DMS 273 (cell line): ENCODE measurements at regions not wholly inside any gene's neighbourhood (a gene's known extent, or its start where the extent isn't known, plus 50 kb on each side); places are given as distances from the start of the nearest gene placed in this dataset.

ENCODE experiments used
- DNase-seq: peaks from one replicate; lab custom pipeline; 2025; ENCODE audit not compliant: unreplicated experiment; lab: John Stamatoyannopoulos, UW

GRCh38 chr6:51513891-51514747 lies 573.3 kb downstream of the PKHD1 start:
- no peak for DNase-seq

- no peak for DNase-seq
Observed at GRCh38 chr6:51514748-51515402, 572.5 kb downstream of the PKHD1 start.

- DNase-seq: no peak
Observed at GRCh38 chr6:51526049-51526448, 561.4 kb downstream of the PKHD1 start.

- no peak for DNase-seq
Observed at GRCh38 chr6:51526922-51527321, 560.5 kb downstream of the PKHD1 start.

GRCh38 chr6:51528556-51528955 lies 558.9 kb downstream of the PKHD1 start:
- no peak for DNase-seq

GRCh38 chr6:51529240-51529639 lies 558.2 kb downstream of the PKHD1 start:
- DNase-seq: no peak

GRCh38 chr6:51531623-51532022 lies 555.8 kb downstream of the PKHD1 start:
- DNase-seq: no peak

- no peak for DNase-seq
Observed at GRCh38 chr6:51533962-51534361, 553.5 kb downstream of the PKHD1 start.

GRCh38 chr6:51535327-51535726 lies 552.1 kb downstream of the PKHD1 start:
- DNase-seq: no peak

- no peak for DNase-seq
Observed at GRCh38 chr6:51536728-51537127, 550.7 kb downstream of the PKHD1 start.

GRCh38 chr6:51541847-51542246 lies 545.6 kb downstream of the PKHD1 start:
- peak; percentile 4 for DNase-seq

GRCh38 chr6:51542475-51542874 lies 544.9 kb downstream of the PKHD1 start:
- DNase-seq: no peak

GRCh38 chr6:51550243-51550642 lies 537.2 kb downstream of the PKHD1 start:
- DNase-seq: no peak

GRCh38 chr6:51552435-51552834 lies 535.0 kb downstream of the PKHD1 start:
- DNase-seq: no peak

- DNase-seq: no peak
Observed at GRCh38 chr6:51553246-51554015, 534.0 kb downstream of the PKHD1 start.

- no peak for DNase-seq
Observed at GRCh38 chr6:51554029-51554428, 533.4 kb downstream of the PKHD1 start.

GRCh38 chr6:51559059-51559458 lies 528.4 kb downstream of the PKHD1 start:
- no peak for DNase-seq

GRCh38 chr6:51562198-51562597 lies 525.2 kb downstream of the PKHD1 start:
- DNase-seq: no peak
